ENCODE measurements at regions not wholly inside any gene's neighbourhood (a gene's known extent, or its start where the extent isn't known, plus 50 kb on each side); places are given as distances from the start of the nearest gene placed in this dataset.

- no peak for DNase-seq (ENCODE audit: low read depth in 3 of 3)
These were observed 132.1 kb upstream of the BRINP1 start for GRCh38 chr9:119501374-119501773.

- no peak for DNase-seq (ENCODE audit: low read depth in 3 of 3)
These were observed 131.0 kb upstream of the BRINP1 start for GRCh38 chr9:119500072-119500771.

- no peak for DNase-seq (ENCODE audit: low read depth in 3 of 3)
These were observed 118.0 kb upstream of the BRINP1 start for GRCh38 chr9:119487118-119487827.

DNA sequence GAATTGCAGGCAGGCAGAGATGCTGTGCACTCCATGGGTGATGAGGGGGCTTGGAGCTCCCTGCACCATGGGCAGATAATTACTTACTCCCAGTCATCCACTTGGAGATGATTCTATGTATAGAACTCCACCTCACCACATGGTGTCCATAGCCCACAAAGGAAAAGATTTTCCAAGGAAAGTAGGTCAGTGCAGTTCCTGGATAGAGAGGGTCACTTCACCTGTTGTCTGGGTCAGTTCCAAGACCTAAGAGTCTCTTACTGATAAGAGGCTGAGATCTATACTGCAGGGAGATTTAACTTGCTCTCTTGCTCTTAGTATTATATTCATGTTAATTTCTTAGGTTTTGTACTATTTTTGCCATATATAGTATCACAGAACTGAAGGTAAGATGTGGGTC, 113.9 kb upstream of the BRINP1 start:
- no peak for DNase-seq (ENCODE audit: low read depth in 3 of 3)

DNA sequence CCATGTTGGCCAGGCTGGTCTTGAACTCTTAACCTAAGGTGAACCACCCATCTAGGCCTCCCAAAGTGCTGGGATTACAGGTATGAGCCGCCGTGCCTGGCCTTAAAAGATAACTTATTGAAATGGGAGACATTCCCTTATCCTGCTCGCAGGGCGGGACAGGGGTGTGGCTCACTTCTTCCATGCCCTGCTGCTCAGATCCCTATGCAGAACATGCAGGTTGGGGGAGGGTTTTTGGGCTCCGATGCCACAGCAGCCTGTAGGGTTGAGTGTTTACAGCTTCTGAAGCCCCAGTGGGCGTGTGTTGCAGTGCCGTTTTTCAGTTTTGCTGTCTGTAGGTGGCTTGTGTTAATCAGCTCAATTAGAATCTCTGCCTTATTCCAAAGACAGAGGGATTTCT, 108.0 kb upstream of the BRINP1 start:
- DNase-seq (ENCODE audit: low read depth in 3 of 3): no peak

GRCh38 chr9:119458068-119458467, 88.8 kb upstream of the BRINP1 start:
- DNase-seq (ENCODE audit: low read depth in 3 of 3): no peak

DNA sequence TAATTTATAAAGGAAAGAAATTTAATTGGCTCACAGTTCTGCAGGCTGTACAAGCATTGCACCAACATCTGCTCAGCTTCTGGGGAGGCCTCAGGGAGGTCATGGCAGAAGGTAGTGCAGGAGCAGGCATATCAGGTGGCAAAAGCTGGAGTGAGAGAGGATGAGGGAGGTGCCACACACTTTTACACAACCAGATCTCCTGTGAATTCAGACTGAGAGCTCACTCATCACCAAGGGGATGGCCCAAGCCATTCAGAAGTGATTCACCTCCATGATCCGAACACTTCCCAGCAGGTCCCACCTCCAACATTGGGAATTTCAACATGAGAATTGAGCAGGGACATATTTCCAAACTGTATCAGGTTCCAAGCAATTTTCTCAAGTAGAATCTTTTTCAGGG, 84.7 kb upstream of the BRINP1 start:
- DNase-seq (ENCODE audit: low read depth in 3 of 3): no peak

DNA sequence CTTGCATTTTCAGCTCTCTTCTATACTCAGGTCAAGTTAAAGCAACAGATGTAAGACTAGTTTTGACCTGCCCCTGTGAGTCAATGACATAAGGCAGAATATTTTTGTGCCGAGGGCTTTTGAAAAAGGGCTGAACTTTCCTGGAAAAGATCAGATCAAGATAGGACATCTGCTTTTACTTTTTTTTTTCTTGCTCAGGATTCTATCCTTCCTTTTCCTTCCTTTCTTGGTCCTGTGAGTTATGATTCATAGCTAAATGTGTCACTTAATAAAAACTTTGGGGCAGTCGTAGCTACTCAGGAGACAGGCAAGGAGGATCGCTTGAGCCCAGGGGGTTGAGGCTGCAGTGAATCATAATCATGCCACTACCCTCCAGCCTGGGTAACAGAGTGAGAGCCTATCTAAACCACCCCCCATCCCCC, 84.3 kb upstream of the BRINP1 start:
- no peak for DNase-seq (ENCODE audit: low read depth in 3 of 3)

DNA sequence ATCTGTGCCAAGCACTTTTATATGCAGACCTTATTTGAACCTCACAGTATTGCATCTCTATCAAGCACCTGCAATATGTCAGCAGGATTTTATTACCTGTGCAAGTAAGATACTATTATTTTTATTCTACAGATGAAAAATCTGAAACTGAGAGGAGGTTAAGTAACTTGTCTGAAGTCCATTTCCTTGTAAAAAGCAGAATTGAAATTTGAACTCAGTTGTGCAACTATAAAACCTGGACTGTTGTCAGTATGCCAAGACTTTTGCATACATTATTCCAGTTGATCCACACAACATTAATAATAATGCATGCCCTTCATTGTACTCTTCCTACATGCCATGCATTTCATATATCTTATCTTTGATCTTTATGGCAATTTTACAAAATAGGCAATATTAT, 82.2 kb upstream of the BRINP1 start:
- DNase-seq (ENCODE audit: low read depth in 3 of 3): no peak

DNA sequence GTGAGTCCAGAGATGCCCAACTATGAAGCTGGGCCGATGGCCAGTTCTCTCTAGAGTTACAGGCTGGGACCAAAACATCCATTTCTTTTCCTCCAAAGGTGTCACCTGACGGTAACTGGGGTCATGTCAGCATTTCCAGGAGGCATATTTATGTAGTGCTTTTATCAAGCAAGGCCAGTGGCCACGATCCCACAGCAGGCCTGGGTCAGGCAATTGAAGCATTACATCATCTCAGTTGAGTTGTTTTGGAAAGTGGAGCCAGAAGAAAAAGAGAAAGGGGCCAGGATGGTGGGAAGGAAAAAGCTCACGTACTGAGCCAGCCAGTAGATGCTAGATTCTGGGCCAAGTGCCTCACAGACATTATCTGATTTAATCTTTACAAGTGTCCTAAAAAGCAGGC, 73.9 kb upstream of the BRINP1 start:
- DNase-seq (ENCODE audit: low read depth in 3 of 3): no peak

GRCh38 chr9:119441832-119442231, 72.6 kb upstream of the BRINP1 start:
- DNase-seq (ENCODE audit: low read depth in 3 of 3): no peak

- no peak for DNase-seq (ENCODE audit: low read depth in 3 of 3)
These were observed 72.1 kb upstream of the BRINP1 start for GRCh38 chr9:119441338-119441737.

GRCh38 chr9:119436261-119436660, 67.0 kb upstream of the BRINP1 start:
- no peak for DNase-seq (ENCODE audit: low read depth in 3 of 3)

- no peak for DNase-seq (ENCODE audit: low read depth in 3 of 3)
These were observed 65.8 kb upstream of the BRINP1 start for GRCh38 chr9:119435076-119435475.

DNA sequence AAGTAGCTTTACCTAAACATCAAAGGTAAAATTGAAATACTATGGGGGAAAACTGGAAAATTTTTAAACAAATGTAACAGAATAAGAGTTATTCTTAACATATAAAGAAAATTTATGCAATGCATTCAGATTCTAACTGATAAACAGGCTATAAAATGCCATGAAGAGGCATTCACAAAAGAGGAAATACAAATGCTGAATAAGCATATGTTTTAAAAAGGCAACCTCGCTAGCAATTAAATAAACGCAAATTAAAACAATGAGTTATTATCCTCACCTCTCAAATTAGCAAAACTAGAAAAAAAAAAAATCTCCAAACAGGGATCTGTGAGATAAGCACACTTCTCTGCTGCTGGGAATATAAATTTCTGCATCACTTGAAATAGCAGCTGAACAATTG, 63.2 kb upstream of the BRINP1 start:
- DNase-seq (ENCODE audit: low read depth in 3 of 3): no peak

GRCh38 chr9:119429302-119429701, 60.1 kb upstream of the BRINP1 start:
- no peak for DNase-seq (ENCODE audit: low read depth in 3 of 3)

GRCh38 chr9:119420231-119420630, 51.0 kb upstream of the BRINP1 start:
- no peak for DNase-seq (ENCODE audit: low read depth in 3 of 3)
